GM23338 (cell line): ENCODE measurements at regions not wholly inside any gene's neighbourhood (a gene's known extent, or its start where the extent isn't known, plus 50 kb on each side); places are given as distances from the start of the nearest gene placed in this dataset.
A peak's percentile ranks its signal among the peaks of the same experiment; 100 is the strongest.

Source experiments
- ATAC-seq: fragments of 200-7000 bp; cut with Tn5 transposase; 3 replicates; pipeline ENCODE4 v1.9.1; 2020
- DNase-seq: peaks from one replicate; pipeline ENCODE4 v3.0.0-alpha.2; 2015; ENCODE audit warnings: low spot score
- H2AFZ ChIP-seq: fragments of 200-600 bp; sonication (generic); 2 replicates; pipeline ENCODE4 v1.8.0; 2016; ENCODE audit warnings: antibody characterized with exemption, mild to moderate bottlenecking, moderate library complexity
- H3F3A ChIP-seq: fragments of 200-600 bp; sonication (generic); replicated peaks from 2 replicates; pipeline ENCODE4 v1.8.0; 2017; ENCODE audit warnings: antibody characterized with exemption, mixed run types, low read depth
- H3K27ac ChIP-seq: fragments of 200-600 bp; sonication (generic); 2 replicates; pipeline ENCODE4 v1.6.1; 2016; ENCODE audit warnings: low read depth
- H3K27me3 ChIP-seq: fragments of 200-600 bp; sonication (generic); 2 replicates; pipeline ENCODE4 v1.8.0; 2016; ENCODE audit warnings: mild to moderate bottlenecking, mixed run types, moderate library complexity; ENCODE audit not compliant: insufficient read depth
- H3K36me3 ChIP-seq: fragments of 200-600 bp; sonication (generic); 2 replicates; pipeline ENCODE4 v1.8.0; 2016; ENCODE audit warnings: mild to moderate bottlenecking; ENCODE audit not compliant: insufficient read depth
- H3K4me1 ChIP-seq: fragments of 200-600 bp; sonication (generic); 2 replicates; pipeline ENCODE4 v1.8.0; 2016; ENCODE audit warnings: mild to moderate bottlenecking, moderate library complexity; ENCODE audit not compliant: insufficient read depth
- H3K4me2 ChIP-seq: fragments of 200-600 bp; sonication (generic); 2 replicates; pipeline ENCODE4 v1.7.1; 2017; ENCODE audit warnings: mixed run types
- H3K4me3 ChIP-seq: fragments of 200-600 bp; sonication (generic); 2 replicates; pipeline ENCODE4 v1.6.1; 2016; ENCODE audit warnings: mixed run types
- H3K79me2 ChIP-seq: fragments of 200-600 bp; sonication (generic); replicated peaks from 2 replicates; pipeline ENCODE4 v1.8.0; 2017; ENCODE audit warnings: mild to moderate bottlenecking; ENCODE audit not compliant: insufficient read depth
- H3K9me2 ChIP-seq: fragments of 200-600 bp; sonication (generic); 2 replicates; pipeline ENCODE4 v1.8.0; 2017; ENCODE audit not compliant: insufficient read depth
- H4K20me1 ChIP-seq: fragments of 200-600 bp; sonication (generic); replicated peaks from 2 replicates; pipeline ENCODE4 v1.8.0; 2017; ENCODE audit warnings: mild to moderate bottlenecking; ENCODE audit not compliant: insufficient read depth
- H3K27ac Mint-ChIP-seq: 2 replicates; pipeline ENCODE4 v1.8.0; 2020; ENCODE audit warnings: inconsistent platforms, mild to moderate bottlenecking, moderate library complexity, mixed read lengths
- H3K27me3 Mint-ChIP-seq: 3 replicates; pipeline ENCODE4 v1.8.0; 2022; ENCODE audit warnings: low read depth, mild to moderate bottlenecking, moderate library complexity, mixed read lengths, inconsistent platforms; ENCODE audit not compliant: insufficient read depth, poor library complexity
- H3K36me3 Mint-ChIP-seq: 3 replicates; pipeline ENCODE4 v1.8.0; 2021; ENCODE audit warnings: low read depth, mild to moderate bottlenecking, inconsistent platforms, moderate library complexity, mixed read lengths
- H3K4me1 Mint-ChIP-seq: 3 replicates; pipeline ENCODE4 v1.8.0; 2020; ENCODE audit warnings: mild to moderate bottlenecking, inconsistent platforms, mixed read lengths
- H3K4me3 Mint-ChIP-seq: 3 replicates; pipeline ENCODE4 v1.8.0; 2021; ENCODE audit warnings: moderate library complexity, mild to moderate bottlenecking, inconsistent platforms, mixed read lengths
- H3K9me3 Mint-ChIP-seq: 3 replicates; pipeline ENCODE4 v1.8.0; 2020; ENCODE audit warnings: moderate library complexity, mild to moderate bottlenecking, inconsistent platforms, mixed read lengths
- CREB1 ChIP-seq: fragments of 250-450 bp; sonication (Bioruptor Pico); IDR thresholded peaks from 2 replicates; pipeline ENCODE4 v1.5.0; 2020; ENCODE audit warnings: low read depth, mild to moderate bottlenecking, moderate library complexity
- EZH2 ChIP-seq: fragments of 200-600 bp; sonication (generic); IDR thresholded peaks from one replicate; pipeline ENCODE4 v1.8.0; 2017; ENCODE audit warnings: antibody characterized with exemption, mild to moderate bottlenecking, low read depth; ENCODE audit not compliant: unreplicated experiment
- JUNB ChIP-seq: IDR thresholded peaks from one replicate; pipeline ENCODE4 v1.6.1; 2016; ENCODE audit warnings: antibody characterized with exemption; ENCODE audit not compliant: unreplicated experiment
- NANOG ChIP-seq: IDR thresholded peaks from 2 replicates; pipeline ENCODE4 v1.6.1; 2016; ENCODE audit warnings: antibody characterized with exemption, borderline replicate concordance
- POLR2AphosphoS5 ChIP-seq: IDR thresholded peaks from 2 replicates; pipeline ENCODE4 v1.6.1; 2016; ENCODE audit warnings: antibody characterized with exemption, low read depth
- STAT1 ChIP-seq: IDR thresholded peaks from one replicate; pipeline ENCODE4 v1.6.1; 2016; ENCODE audit warnings: antibody characterized with exemption; ENCODE audit not compliant: unreplicated experiment
- ZNF114 ChIP-seq: fragments of 250-450 bp; sonication (Bioruptor Pico); IDR thresholded peaks from 2 replicates; pipeline ENCODE4 v1.5.0; 2020; ENCODE audit warnings: mild to moderate bottlenecking, moderate library complexity
- TF ChIP-seq, protein P1 (sequence below), 2 experiments: fragments of 200-600 bp in 1 of 2; sonication (generic) in 1 of 2; conservative IDR thresholded peaks; 2 replicates each; pipeline versions ENCODE4 v1.5.1 to v1.6.1; 2016 to 2017; ENCODE audit warnings: antibody characterized with exemption in 2 of 2, low read depth in 2 of 2, mild to moderate bottlenecking in 2 of 2, moderate library complexity in 1 of 2
- TF ChIP-seq, protein P2 (sequence below): fragments of 250-450 bp; sonication (Bioruptor Pico); IDR thresholded peaks from 2 replicates; pipeline ENCODE4 v1.5.0; 2020; ENCODE audit warnings: mild to moderate bottlenecking, moderate library complexity
- TF ChIP-seq, protein P3 (sequence below): IDR thresholded peaks from 2 replicates; pipeline ENCODE4 v1.6.1; 2016; ENCODE audit warnings: antibody characterized with exemption

DNA sequence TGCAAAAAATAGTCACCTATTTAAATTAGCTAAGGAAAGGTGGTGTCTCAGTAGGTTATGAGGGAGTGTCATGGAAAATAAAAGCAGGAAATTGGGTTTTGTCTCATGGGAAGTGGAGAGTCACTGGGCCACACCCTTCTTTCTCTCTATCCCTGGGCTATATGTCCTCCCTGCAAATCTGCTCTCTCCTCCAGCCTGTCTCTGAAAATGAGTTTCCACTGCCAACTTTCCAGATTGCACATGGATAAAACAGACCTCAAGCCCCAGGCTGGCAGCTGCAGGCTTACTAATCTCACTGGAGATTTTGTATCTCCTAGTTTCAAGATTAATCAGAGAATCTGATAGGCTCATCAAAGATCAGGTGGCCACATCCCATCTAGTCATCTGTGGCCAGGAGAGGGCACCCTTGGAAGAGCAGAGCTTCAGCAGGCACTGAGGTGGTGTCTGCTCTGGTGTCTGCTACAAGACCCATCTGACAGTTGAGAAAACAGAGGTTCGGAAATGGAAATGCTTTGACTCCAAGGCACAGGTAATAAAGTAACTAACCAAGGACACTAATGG lies 178.9 kb downstream of the MSX2 start:
- H3K36me3 ChIP-seq: no peaks in the 10 kb centered on the region
- H3K27me3 ChIP-seq: no peaks in the 10 kb centered on the region
- H3K9me3 Mint-ChIP-seq: peaks cover 26% of the 10 kb centered on the region
- H3F3A ChIP-seq: no peaks in the 10 kb centered on the region
- no peak overlapping the region for H3K27ac ChIP-seq
- H3K27ac Mint-ChIP-seq: no peak overlapping the region
- no peak for DNase-seq
- no peak overlapping the region for H3K4me3 ChIP-seq
- H3K79me2 ChIP-seq: no peaks in the 10 kb centered on the region
- no peak overlapping the region for H2AFZ ChIP-seq
- no peak for TF ChIP-seq POLR2AphosphoS5
- no peak for TF ChIP-seq EZH2
- TF ChIP-seq, protein P1, sequence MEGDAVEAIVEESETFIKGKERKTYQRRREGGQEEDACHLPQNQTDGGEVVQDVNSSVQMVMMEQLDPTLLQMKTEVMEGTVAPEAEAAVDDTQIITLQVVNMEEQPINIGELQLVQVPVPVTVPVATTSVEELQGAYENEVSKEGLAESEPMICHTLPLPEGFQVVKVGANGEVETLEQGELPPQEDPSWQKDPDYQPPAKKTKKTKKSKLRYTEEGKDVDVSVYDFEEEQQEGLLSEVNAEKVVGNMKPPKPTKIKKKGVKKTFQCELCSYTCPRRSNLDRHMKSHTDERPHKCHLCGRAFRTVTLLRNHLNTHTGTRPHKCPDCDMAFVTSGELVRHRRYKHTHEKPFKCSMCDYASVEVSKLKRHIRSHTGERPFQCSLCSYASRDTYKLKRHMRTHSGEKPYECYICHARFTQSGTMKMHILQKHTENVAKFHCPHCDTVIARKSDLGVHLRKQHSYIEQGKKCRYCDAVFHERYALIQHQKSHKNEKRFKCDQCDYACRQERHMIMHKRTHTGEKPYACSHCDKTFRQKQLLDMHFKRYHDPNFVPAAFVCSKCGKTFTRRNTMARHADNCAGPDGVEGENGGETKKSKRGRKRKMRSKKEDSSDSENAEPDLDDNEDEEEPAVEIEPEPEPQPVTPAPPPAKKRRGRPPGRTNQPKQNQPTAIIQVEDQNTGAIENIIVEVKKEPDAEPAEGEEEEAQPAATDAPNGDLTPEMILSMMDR (conservative IDR thresholded peaks at IDR 0.05; ENCODE audit: low read depth in 2 of 2): peak; percentile 20 to 53; a peak in 2 of 4 replicates
- TF ChIP-seq ZNF114 (CRISPR knock-in tag): no peak
- peaks cover 5% of the 10 kb centered on the region for H3K36me3 Mint-ChIP-seq
- no peak overlapping the region for H3K4me2 ChIP-seq
- H4K20me1 ChIP-seq: no peaks in the 10 kb centered on the region
- H3K9me2 ChIP-seq: 0 out of 2 replicates have a peak, but pooled peaks cover 8% of the 10 kb centered on the region
- H3K4me3 Mint-ChIP-seq: no peak overlapping the region
- no peaks in the 10 kb centered on the region for H3K4me1 ChIP-seq
- no peaks in the 10 kb centered on the region for H3K4me1 Mint-ChIP-seq
- no peak for ATAC-seq
- H3K27me3 Mint-ChIP-seq: peaks cover 2% of the 10 kb centered on the region

DNA sequence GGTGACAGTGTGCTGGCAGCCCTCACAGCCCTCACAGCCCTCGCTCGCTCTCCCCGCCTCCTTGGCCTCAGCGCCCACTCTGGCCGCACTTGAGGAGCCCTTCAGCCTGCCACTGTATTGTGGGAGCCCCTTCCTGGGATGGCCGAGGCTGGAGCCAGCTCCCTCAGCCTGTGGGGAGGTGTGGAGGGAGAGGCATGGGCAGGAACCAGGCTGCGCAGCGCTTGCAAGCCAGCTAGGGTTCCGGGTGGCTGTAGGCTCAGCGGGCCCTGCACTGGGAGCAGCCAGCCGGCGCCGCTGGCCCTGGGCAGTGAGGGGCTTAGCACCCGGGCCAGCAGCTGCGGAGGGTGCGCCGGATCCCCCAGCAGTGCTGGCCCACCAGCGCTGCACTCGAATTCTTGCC lies 177.0 kb downstream of the MSX2 start:
- Mint-ChIP-seq H3K4me1 (peaks cover 3% of the 10 kb centered on the region; the same call in 1 of the 3 replicates), H3K36me3 (peaks cover 5% of the 10 kb centered on the region), H3K27ac (no peak overlapping the region), H3K4me3 (no peak overlapping the region), H3K9me3 (peaks cover 26% of the 10 kb centered on the region), H3K27me3 (peaks cover 2% of the 10 kb centered on the region)
- ATAC-seq: no peak
- Histone ChIP-seq H3K36me3 (no peaks in the 10 kb centered on the region), H3K4me3 (no peak overlapping the region), H3K79me2 (no peaks in the 10 kb centered on the region), H2AFZ (no peak overlapping the region), H3K9me2 (0 out of 2 replicates have a peak, but pooled peaks cover 8% of the 10 kb centered on the region), H3K4me2 (no peak overlapping the region), H3K27me3 (no peaks in the 10 kb centered on the region), H3F3A (no peaks in the 10 kb centered on the region), H3K27ac (no peak overlapping the region), H3K4me1 (no peaks in the 10 kb centered on the region), H4K20me1 (no peaks in the 10 kb centered on the region)
- no peak for DNase-seq
- TF ChIP-seq NANOG: no peak
- TF ChIP-seq, protein P2, sequence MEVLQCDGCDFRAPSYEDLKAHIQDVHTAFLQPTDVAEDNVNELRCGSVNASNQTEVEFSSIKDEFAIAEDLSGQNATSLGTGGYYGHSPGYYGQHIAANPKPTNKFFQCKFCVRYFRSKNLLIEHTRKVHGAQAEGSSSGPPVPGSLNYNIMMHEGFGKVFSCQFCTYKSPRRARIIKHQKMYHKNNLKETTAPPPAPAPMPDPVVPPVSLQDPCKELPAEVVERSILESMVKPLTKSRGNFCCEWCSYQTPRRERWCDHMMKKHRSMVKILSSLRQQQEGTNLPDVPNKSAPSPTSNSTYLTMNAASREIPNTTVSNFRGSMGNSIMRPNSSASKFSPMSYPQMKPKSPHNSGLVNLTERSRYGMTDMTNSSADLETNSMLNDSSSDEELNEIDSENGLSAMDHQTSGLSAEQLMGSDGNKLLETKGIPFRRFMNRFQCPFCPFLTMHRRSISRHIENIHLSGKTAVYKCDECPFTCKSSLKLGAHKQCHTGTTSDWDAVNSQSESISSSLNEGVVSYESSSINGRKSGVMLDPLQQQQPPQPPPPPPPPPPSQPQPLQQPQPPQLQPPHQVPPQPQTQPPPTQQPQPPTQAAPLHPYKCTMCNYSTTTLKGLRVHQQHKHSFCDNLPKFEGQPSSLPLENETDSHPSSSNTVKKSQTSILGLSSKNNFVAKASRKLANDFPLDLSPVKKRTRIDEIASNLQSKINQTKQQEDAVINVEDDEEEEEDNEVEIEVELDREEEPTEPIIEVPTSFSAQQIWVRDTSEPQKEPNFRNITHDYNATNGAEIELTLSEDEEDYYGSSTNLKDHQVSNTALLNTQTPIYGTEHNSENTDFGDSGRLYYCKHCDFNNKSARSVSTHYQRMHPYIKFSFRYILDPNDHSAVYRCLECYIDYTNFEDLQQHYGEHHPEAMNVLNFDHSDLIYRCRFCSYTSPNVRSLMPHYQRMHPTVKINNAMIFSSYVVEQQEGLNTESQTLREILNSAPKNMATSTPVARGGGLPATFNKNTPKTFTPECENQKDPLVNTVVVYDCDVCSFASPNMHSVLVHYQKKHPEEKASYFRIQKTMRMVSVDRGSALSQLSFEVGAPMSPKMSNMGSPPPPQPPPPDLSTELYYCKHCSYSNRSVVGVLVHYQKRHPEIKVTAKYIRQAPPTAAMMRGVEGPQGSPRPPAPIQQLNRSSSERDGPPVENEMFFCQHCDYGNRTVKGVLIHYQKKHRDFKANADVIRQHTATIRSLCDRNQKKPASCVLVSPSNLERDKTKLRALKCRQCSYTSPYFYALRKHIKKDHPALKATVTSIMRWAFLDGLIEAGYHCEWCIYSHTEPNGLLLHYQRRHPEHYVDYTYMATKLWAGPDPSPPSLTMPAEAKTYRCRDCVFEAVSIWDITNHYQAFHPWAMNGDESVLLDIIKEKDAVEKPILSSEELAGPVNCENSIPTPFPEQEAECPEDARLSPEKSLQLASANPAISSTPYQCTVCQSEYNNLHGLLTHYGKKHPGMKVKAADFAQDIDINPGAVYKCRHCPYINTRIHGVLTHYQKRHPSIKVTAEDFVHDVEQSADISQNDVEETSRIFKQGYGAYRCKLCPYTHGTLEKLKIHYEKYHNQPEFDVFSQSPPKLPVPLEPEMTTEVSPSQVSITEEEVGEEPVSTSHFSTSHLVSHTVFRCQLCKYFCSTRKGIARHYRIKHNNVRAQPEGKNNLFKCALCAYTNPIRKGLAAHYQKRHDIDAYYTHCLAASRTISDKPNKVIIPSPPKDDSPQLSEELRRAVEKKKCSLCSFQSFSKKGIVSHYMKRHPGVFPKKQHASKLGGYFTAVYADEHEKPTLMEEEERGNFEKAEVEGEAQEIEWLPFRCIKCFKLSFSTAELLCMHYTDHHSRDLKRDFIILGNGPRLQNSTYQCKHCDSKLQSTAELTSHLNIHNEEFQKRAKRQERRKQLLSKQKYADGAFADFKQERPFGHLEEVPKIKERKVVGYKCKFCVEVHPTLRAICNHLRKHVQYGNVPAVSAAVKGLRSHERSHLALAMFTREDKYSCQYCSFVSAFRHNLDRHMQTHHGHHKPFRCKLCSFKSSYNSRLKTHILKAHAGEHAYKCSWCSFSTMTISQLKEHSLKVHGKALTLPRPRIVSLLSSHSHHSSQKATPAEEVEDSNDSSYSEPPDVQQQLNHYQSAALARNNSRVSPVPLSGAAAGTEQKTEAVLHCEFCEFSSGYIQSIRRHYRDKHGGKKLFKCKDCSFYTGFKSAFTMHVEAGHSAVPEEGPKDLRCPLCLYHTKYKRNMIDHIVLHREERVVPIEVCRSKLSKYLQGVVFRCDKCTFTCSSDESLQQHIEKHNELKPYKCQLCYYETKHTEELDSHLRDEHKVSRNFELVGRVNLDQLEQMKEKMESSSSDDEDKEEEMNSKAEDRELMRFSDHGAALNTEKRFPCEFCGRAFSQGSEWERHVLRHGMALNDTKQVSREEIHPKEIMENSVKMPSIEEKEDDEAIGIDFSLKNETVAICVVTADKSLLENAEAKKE (CRISPR knock-in tag): no peak
- no peak for TF ChIP-seq STAT1
- TF ChIP-seq CREB1: no peak
- no peak for TF ChIP-seq JUNB
- TF ChIP-seq EZH2: no peak
- TF ChIP-seq POLR2AphosphoS5: no peak
- no peak for TF ChIP-seq ZNF114 (CRISPR knock-in tag)
- TF ChIP-seq, protein P3, sequence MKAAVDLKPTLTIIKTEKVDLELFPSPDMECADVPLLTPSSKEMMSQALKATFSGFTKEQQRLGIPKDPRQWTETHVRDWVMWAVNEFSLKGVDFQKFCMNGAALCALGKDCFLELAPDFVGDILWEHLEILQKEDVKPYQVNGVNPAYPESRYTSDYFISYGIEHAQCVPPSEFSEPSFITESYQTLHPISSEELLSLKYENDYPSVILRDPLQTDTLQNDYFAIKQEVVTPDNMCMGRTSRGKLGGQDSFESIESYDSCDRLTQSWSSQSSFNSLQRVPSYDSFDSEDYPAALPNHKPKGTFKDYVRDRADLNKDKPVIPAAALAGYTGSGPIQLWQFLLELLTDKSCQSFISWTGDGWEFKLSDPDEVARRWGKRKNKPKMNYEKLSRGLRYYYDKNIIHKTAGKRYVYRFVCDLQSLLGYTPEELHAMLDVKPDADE: no peak
- TF ChIP-seq, protein P1 (conservative IDR thresholded peaks at IDR 0.05; ENCODE audit: low read depth in 2 of 2): no peak
